PC-3 (cell line): ENCODE measurements at regions not wholly inside any gene's neighbourhood (a gene's known extent, or its start where the extent isn't known, plus 50 kb on each side); places are given as distances from the start of the nearest gene placed in this dataset.

Source experiments
- ATAC-seq: fragments of 200-7000 bp; cut with Tn5 transposase; 2 replicates; pipeline ENCODE4 v1.9.1; 2020; ENCODE audit warnings: mild to moderate bottlenecking, moderate library complexity
- BruUV-seq: library from RNA; stranded (reverse); fragments of 400-500 nt; replicated peaks from 2 replicates; lab custom pipeline; 2021; lab: Mats Ljungman, UMichigan
- CTCF ChIA-PET: fragments of 300-600 bp; sonication (Branson Sonifier 250); formaldehyde crosslinking; loops from one replicate; lab custom pipeline; 2022; ENCODE audit warnings: antibody characterized with exemption; lab: Charles Lee
- POLR2A ChIA-PET: fragments of 300-600 bp; sonication (Branson Sonifier 250); formaldehyde crosslinking; loops from one replicate; lab custom pipeline; 2022; ENCODE audit warnings: antibody characterized with exemption; ENCODE audit not compliant: unreplicated experiment; lab: Charles Lee
- DNase-seq: peaks from one replicate; pipeline ENCODE4 v3.0.0-alpha.2; 2015
- H2AFZ ChIP-seq: fragments of 300-600 bp; sonication (generic); 2 replicates; pipeline ENCODE4 v1.6.0; 2016; ENCODE audit warnings: antibody characterized with exemption, low read length
- H3F3A ChIP-seq: fragments of 300-600 bp; sonication (generic); one replicate; pipeline ENCODE4 v1.6.0; 2017; ENCODE audit warnings: antibody characterized with exemption, low read length, control low read depth, mild to moderate bottlenecking; ENCODE audit not compliant: unreplicated experiment
- H3K27ac ChIP-seq: fragments of 300-600 bp; sonication (generic); 2 replicates; pipeline ENCODE4 v1.5.1; 2016; ENCODE audit warnings: mild to moderate bottlenecking, low read length
- H3K27me3 ChIP-seq: fragments of 300-600 bp; sonication (generic); 2 replicates; pipeline ENCODE4 v1.6.1; 2016; ENCODE audit warnings: low read length, mixed read lengths
- H3K36me3 ChIP-seq: fragments of 300-600 bp; sonication (generic); 2 replicates; pipeline ENCODE4 v1.6.1; 2016; ENCODE audit warnings: low read depth, mixed run types, low read length, mixed read lengths
- H3K4me1 ChIP-seq: fragments of 300-600 bp; sonication (generic); 2 replicates; pipeline ENCODE4 v1.5.1; 2016; ENCODE audit warnings: low read length; ENCODE audit not compliant: insufficient read depth
- H3K4me2 ChIP-seq: fragments of 300-600 bp; sonication (generic); 2 replicates; pipeline ENCODE4 v1.6.0; 2016; ENCODE audit warnings: low read length
- H3K4me3 ChIP-seq: fragments of 300-600 bp; sonication (generic); 2 replicates; pipeline ENCODE4 v1.5.1; 2016; ENCODE audit warnings: mild to moderate bottlenecking, low read length, mixed read lengths
- H3K79me2 ChIP-seq: fragments of 300-600 bp; sonication (generic); 2 replicates; pipeline ENCODE4 v1.6.1; 2017; ENCODE audit warnings: low read length, mixed read lengths
- H3K9ac ChIP-seq: fragments of 300-600 bp; sonication (generic); 2 replicates; pipeline ENCODE4 v1.6.0; 2016; ENCODE audit warnings: mild to moderate bottlenecking, low read length
- H3K9me2 ChIP-seq: fragments of 300-600 bp; sonication (generic); replicated peaks from 2 replicates; pipeline ENCODE4 v1.6.1; 2016; ENCODE audit warnings: mixed run types, low read length, mixed read lengths
- H3K9me3 ChIP-seq: fragments of 300-600 bp; sonication (generic); 2 replicates; pipeline ENCODE4 v1.6.1; 2016; ENCODE audit warnings: low read length, mixed read lengths
- H4K20me1 ChIP-seq: fragments of 300-600 bp; sonication (generic); 2 replicates; pipeline ENCODE4 v1.6.1; 2016; ENCODE audit warnings: low read length, mixed read lengths
- CTCF ChIP-seq: fragments of 300-600 bp; sonication (generic); conservative IDR thresholded peaks from 2 replicates; pipeline ENCODE4 v1.5.1; 2017; ENCODE audit warnings: antibody characterized with exemption, low read depth, mild to moderate bottlenecking, low read length
- EZH2 ChIP-seq: fragments of 300-600 bp; sonication (generic); IDR thresholded peaks from one replicate; pipeline ENCODE4 v1.6.1; 2017; ENCODE audit warnings: antibody characterized with exemption, mild to moderate bottlenecking, low read length; ENCODE audit not compliant: unreplicated experiment
- EZH2phosphoT487 ChIP-seq: fragments of 300-600 bp; sonication (generic); IDR thresholded peaks from 2 replicates; pipeline ENCODE4 v1.6.1; 2018; ENCODE audit warnings: mild to moderate bottlenecking, antibody characterized with exemption, low read length, borderline replicate concordance
- intact Hi-C: fragments of 100-400 bp; cut with micrococcal nuclease; formaldehyde crosslinking; loops from 2 replicates; pipeline ENCODE4 v1.9.0; 2023

- CTCF ChIA-PET = no interaction called here
- H3K9ac ChIP-seq = no peak overlapping the region
- H3K27ac ChIP-seq = no peak overlapping the region
- no peaks in the 10 kb centered on the region for H3K4me1 ChIP-seq
- H2AFZ ChIP-seq = no peak overlapping the region
- no peaks in the 10 kb centered on the region for H3F3A ChIP-seq
- TF ChIP-seq CTCF = no peak
- no peak for ATAC-seq
- H3K79me2 ChIP-seq = no peaks in the 10 kb centered on the region
- no peaks in the 10 kb centered on the region for H3K36me3 ChIP-seq
- no peak for DNase-seq
- no peaks in the 10 kb centered on the region for H3K27me3 ChIP-seq
- H3K9me3 ChIP-seq = no peaks in the 10 kb centered on the region
- POLR2A ChIA-PET = no interaction called here
- intact Hi-C loops = no loop called here
- BruUV-seq = no TSS peak
- H4K20me1 ChIP-seq = no peaks in the 10 kb centered on the region
- no peaks in the 10 kb centered on the region for H3K9me2 ChIP-seq
- no peak overlapping the region for H3K4me3 ChIP-seq
- H3K4me2 ChIP-seq = no peak overlapping the region
Measured at GRCh38 chr4:175139205-175139604, 221.0 kb downstream of the ADAM29 start.

- no peaks in the 10 kb centered on the region for H3K79me2 ChIP-seq
- no peak overlapping the region for H2AFZ ChIP-seq
- DNase-seq (no peak), ATAC-seq (no peak)
- no peak overlapping the region for H3K4me2 ChIP-seq
- no peaks in the 10 kb centered on the region for H3K9me2 ChIP-seq
- H3F3A ChIP-seq = no peaks in the 10 kb centered on the region
- H3K4me1 ChIP-seq = no peaks in the 10 kb centered on the region
- no peaks in the 10 kb centered on the region for H3K9me3 ChIP-seq
- no peaks in the 10 kb centered on the region for H4K20me1 ChIP-seq
- BruUV-seq = no TSS peak
- intact Hi-C loops = no loop called here
- TF ChIP-seq EZH2 = no peak
- TF ChIP-seq CTCF = no peak
- TF ChIP-seq EZH2phosphoT487 = no peak
- POLR2A ChIA-PET = no interaction called here
- no peak overlapping the region for H3K4me3 ChIP-seq
- no peaks in the 10 kb centered on the region for H3K36me3 ChIP-seq
- CTCF ChIA-PET = no interaction called here
- no peaks in the 10 kb centered on the region for H3K27me3 ChIP-seq
- H3K9ac ChIP-seq = no peak overlapping the region
- H3K27ac ChIP-seq = no peak overlapping the region
Measured at GRCh38 chr4:175143116-175143515, 225.0 kb downstream of the ADAM29 start.

GRCh38 chr4:175146799-175147198 lies 228.6 kb downstream of the ADAM29 start:
- Histone ChIP-seq H3F3A (no peaks in the 10 kb centered on the region), H4K20me1 (no peaks in the 10 kb centered on the region), H3K4me1 (no peaks in the 10 kb centered on the region), H3K9me2 (no peaks in the 10 kb centered on the region), H3K27ac (no peak overlapping the region), H3K27me3 (no peaks in the 10 kb centered on the region), H2AFZ (no peak overlapping the region), H3K4me2 (no peak overlapping the region), H3K9me3 (no peaks in the 10 kb centered on the region), H3K9ac (no peak overlapping the region), H3K36me3 (no peaks in the 10 kb centered on the region), H3K4me3 (no peak overlapping the region), H3K79me2 (no peaks in the 10 kb centered on the region)
- DNase-seq = no peak
- CTCF ChIA-PET = no interaction called here
- no peak for ATAC-seq
- TF ChIP-seq CTCF = no peak
- TF ChIP-seq EZH2 = no peak
- TF ChIP-seq EZH2phosphoT487 = no peak
- intact Hi-C loops = no loop called here
- no TSS peak for BruUV-seq
- POLR2A ChIA-PET = no interaction called here
